HUES48 (cell line): ENCODE measurements at regions not wholly inside any gene's neighbourhood (a gene's known extent, or its start where the extent isn't known, plus 50 kb on each side); places are given as distances from the start of the nearest gene placed in this dataset.
A peak's percentile ranks its signal among the peaks of the same experiment; 100 is the strongest.

Source experiments
- H3K27ac ChIP-seq: one replicate; pipeline ENCODE4 v1.7.0; 2013; ENCODE audit warnings: low read depth, low read length, inconsistent platforms
- H3K27me3 ChIP-seq: 2 replicates; pipeline ENCODE4 v1.6.1; 2013; ENCODE audit warnings: mild to moderate bottlenecking, low read length; ENCODE audit not compliant: control insufficient read depth, insufficient read depth
- H3K36me3 ChIP-seq: 2 replicates; pipeline ENCODE4 v1.6.1; 2013; ENCODE audit warnings: low read length; ENCODE audit not compliant: control insufficient read depth, insufficient read depth
- H3K4me1 ChIP-seq: 2 replicates; pipeline ENCODE4 v1.6.1; 2013; ENCODE audit warnings: mild to moderate bottlenecking, low read length; ENCODE audit not compliant: control insufficient read depth, insufficient read depth
- H3K4me3 ChIP-seq: 2 replicates; pipeline ENCODE4 v1.5.1; 2013; ENCODE audit warnings: mild to moderate bottlenecking, low read depth, low read length
- H3K9ac ChIP-seq: 2 replicates; pipeline ENCODE4 v1.6.1; 2013; ENCODE audit warnings: mild to moderate bottlenecking, low read depth, low read length, moderate library complexity
- H3K9me3 ChIP-seq: 2 replicates; pipeline ENCODE4 v1.6.1; 2013; ENCODE audit warnings: low read length; ENCODE audit not compliant: control insufficient read depth, insufficient read depth

DNA sequence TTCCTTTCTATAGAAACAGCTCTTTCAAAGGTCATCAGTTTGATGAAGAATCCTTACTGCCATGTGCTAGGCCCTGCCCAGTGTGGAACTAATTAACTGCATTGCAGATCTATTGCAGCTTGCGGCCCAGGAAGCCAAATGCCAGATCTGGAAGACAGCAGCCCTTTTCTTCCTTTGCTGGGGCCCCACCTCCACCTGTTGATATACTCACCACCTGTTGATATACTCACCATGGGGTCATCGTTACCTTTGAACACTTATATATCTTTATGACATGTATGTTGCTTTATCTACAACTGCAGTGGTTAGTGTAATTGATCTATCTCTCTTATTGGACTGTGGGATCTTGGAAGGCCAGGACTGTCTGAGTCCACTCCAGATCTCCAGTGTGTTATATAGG lies 292.5 kb downstream of the ATP23 start:
- H3K4me1 ChIP-seq, result no peaks in the 10 kb centered on the region
- H3K36me3 ChIP-seq, result no peaks in the 10 kb centered on the region
- H3K9me3 ChIP-seq, result peaks cover 6% of the 10 kb centered on the region
- no peak overlapping the region for H3K27ac ChIP-seq
- H3K9ac ChIP-seq, result no peak overlapping the region
- H3K27me3 ChIP-seq, result no peaks in the 10 kb centered on the region
- H3K4me3 ChIP-seq, result no peak overlapping the region

DNA sequence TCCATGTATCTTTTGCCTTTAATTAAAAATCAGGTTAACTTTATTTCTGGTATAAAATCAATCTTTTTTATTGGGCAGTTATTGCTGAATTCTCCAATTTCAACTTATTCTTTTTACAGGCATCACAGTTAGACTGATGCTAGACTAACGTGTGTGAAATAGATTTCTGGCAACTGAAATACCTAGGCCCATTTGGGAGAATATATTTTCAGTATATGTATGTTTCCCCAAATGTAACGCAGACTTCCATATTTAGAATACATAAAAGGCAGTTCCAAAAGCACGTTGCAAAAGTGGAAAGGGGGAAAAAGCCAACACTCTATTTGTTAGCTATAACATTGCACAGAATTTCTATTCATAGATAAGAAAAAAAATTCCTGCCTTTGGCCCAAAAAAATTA lies 297.0 kb downstream of the ATP23 start:
- peaks cover 7% of the 10 kb centered on the region; the same call in 1 of the 2 replicates for H3K4me1 ChIP-seq
- no peaks in the 10 kb centered on the region for H3K9me3 ChIP-seq
- H3K36me3 ChIP-seq, result no peaks in the 10 kb centered on the region
- no peak overlapping the region for H3K9ac ChIP-seq
- H3K27ac ChIP-seq, result no peak overlapping the region
- H3K4me3 ChIP-seq, result no peak overlapping the region
- no peaks in the 10 kb centered on the region for H3K27me3 ChIP-seq

DNA sequence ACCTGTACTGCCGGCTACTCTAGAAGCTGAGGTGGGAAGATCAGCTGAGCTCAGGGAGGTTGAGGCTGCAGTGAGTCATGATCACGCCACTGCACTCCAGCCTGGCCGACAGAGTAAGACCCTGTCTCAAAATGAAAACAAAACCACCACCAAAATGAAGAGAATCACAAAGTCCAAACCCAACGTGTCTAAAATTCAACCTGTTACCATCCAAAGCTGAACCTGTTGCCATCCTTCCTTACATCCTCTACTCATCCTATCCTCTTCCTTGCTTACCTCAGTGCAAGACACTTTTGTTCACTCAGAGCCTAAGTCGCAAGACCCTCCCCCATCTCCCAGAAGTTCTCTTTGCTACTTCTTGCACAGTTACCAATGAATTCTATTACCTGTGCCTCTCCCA lies 299.7 kb downstream of the ATP23 start:
- Histone ChIP-seq H3K9ac (no peak overlapping the region), H3K4me3 (no peak overlapping the region), H3K4me1 (peaks cover 7% of the 10 kb centered on the region; the same call in 1 of the 2 replicates), H3K36me3 (no peaks in the 10 kb centered on the region), H3K9me3 (no peaks in the 10 kb centered on the region), H3K27me3 (no peaks in the 10 kb centered on the region), H3K27ac (no peak overlapping the region)

DNA sequence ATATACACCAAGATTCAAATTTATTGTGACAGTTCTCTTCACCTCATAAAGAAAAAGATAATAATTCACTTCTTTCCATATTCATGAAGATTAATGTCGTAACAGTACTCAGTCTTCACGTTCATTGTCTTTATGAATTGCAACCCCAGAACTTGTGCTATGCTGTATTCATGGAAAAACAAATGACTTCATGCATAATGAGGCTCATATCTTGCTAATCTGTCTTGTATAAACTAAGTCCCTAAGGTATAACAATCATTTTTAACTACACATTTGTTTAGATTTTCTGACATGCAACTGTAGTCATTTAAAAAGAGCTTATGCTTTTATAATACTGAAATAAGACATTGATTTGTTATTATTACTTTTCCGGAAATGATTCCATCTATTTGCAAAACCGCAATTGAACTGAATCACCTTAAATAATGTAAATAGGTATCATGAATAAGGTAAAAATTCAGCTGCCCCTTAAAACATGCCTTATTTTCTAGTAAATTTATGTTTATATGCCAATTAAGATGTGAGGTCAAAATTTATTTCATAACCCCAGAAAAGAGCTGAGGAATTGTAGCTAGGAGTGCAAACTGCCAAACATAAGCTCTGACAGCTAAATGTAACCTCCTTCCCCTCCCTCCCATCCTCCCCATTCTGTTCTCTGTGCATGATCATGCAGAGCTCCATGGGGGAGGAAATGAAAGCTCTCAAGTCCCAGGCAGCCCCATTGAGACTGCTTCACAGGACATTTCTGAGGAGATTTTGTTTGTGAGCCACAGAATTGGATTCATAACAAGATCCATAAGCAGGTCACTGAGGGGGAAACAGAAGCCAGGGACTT lies 301.6 kb downstream of the ATP23 start:
- Histone ChIP-seq H3K9me3 (no peaks in the 10 kb centered on the region), H3K27ac (peak overlapping the region; percentile 29), H3K4me3 (no peak overlapping the region), H3K9ac (no peak overlapping the region), H3K27me3 (no peaks in the 10 kb centered on the region), H3K36me3 (no peaks in the 10 kb centered on the region), H3K4me1 (peaks cover 7% of the 10 kb centered on the region; the same call in 1 of the 2 replicates)

DNA sequence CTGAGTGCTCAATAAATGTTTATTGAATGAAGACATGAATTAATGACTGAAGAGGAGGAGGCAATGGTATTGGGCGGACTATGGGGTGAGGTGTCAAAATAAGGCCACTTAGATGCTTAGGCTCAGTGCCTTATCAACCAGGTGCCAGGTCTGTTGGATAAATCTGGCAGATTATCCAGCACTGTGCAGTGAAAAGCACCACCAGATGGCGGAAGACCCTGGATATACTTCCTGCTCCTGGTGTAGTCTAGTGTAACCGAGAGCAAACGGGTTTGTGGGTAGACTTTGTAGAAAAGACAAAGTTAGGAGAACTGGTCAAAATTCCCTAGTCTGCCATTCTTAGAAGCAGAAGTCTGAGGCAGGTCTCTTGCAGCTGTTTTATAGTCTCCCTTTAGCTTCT lies 306.3 kb downstream of the ATP23 start:
- Histone ChIP-seq H3K4me3 (no peak overlapping the region), H3K27me3 (no peaks in the 10 kb centered on the region), H3K27ac (no peak overlapping the region), H3K9ac (no peak overlapping the region), H3K36me3 (no peaks in the 10 kb centered on the region), H3K4me1 (peaks cover 7% of the 10 kb centered on the region; the same call in 1 of the 2 replicates), H3K9me3 (no peaks in the 10 kb centered on the region)

DNA sequence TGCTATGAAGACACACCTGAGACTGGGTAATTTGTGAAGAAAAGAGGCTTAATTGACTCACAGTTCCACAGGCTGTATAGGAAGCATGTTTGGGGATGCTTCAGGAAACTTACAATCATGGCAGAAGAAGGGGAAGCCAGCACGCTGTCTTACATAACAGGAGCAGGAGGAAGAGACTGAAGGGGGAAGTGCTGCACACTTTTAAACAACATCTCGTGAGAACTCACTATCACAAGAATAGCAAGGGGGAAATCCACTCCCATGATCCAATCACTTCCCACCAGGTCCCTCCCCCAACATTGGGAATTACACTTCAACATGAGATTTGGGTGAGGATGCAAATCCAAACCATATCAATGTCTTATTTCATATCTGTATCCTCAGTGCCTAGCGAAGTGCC lies 307.2 kb downstream of the ATP23 start:
- Histone ChIP-seq H3K36me3 (no peaks in the 10 kb centered on the region), H3K9ac (no peak overlapping the region), H3K27me3 (no peaks in the 10 kb centered on the region), H3K4me1 (no peaks in the 10 kb centered on the region), H3K9me3 (no peaks in the 10 kb centered on the region), H3K4me3 (no peak overlapping the region), H3K27ac (no peak overlapping the region)

DNA sequence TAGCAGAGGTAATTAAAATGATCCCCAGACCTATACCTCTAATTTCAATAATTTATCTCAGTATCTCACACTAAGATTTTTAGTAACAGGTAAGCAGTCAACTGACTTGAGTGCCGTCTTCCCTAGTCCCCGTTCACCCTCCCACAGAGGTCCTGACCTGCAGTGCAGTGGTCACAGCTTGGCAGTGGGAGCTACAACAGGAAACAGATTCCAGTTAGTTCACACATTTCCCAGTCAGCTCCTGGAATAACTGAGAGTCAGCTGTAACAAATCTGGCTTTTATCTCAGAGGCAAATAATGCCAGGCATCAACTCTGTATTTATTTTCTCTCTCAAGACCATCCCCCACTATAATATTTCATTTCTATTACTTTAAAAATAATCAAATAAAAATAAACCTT lies 308.2 kb downstream of the ATP23 start:
- H3K9me3 ChIP-seq, result no peaks in the 10 kb centered on the region
- H3K27ac ChIP-seq, result no peak overlapping the region
- H3K27me3 ChIP-seq, result no peaks in the 10 kb centered on the region
- H3K4me3 ChIP-seq, result no peak overlapping the region
- no peaks in the 10 kb centered on the region for H3K4me1 ChIP-seq
- no peak overlapping the region for H3K9ac ChIP-seq
- no peaks in the 10 kb centered on the region for H3K36me3 ChIP-seq

DNA sequence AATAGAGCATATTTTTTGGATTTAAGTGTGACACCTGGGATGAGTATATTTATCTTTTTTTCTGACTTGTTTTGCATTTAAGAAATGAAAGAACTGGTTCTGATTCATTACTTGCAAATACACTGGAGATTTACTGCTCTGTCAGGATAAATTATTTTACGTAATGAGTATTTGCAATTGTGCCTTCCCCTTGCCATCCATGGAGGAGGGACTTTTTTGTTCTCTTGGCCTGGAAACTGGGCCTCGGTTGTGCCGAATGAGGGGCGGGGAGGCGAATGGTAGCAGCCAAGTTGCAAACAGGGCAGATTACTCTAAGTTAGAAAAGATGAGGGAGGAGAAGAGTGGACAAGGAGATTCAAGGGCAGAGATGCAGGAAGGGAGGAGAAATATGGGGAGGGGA lies 308.7 kb downstream of the ATP23 start:
- Histone ChIP-seq H3K27me3 (no peaks in the 10 kb centered on the region), H3K9ac (no peak overlapping the region), H3K27ac (no peak overlapping the region), H3K36me3 (no peaks in the 10 kb centered on the region), H3K4me1 (no peaks in the 10 kb centered on the region), H3K9me3 (no peaks in the 10 kb centered on the region), H3K4me3 (no peak overlapping the region)

DNA sequence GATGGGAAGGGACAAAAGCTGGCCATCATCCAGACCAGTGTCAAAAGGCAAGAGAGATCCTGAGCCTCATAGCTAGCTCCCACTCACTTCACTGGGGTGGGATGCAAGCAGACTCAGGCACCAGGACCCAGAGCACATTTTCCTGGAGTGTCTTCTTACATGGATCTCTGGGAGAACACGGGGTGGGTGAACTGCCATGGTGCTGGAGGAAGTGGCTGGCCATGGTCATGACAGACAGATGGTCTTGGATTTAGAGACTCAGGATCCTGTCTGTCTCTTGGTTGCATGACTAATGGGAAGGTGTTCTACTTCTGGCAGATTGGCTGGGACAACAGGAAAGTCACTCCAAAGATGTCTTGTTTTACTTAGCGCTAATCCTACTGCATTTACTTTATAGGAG lies 311.5 kb downstream of the ATP23 start:
- Histone ChIP-seq H3K27me3 (no peaks in the 10 kb centered on the region), H3K4me3 (no peak overlapping the region), H3K4me1 (no peaks in the 10 kb centered on the region), H3K27ac (no peak overlapping the region), H3K9ac (no peak overlapping the region), H3K9me3 (no peaks in the 10 kb centered on the region), H3K36me3 (no peaks in the 10 kb centered on the region)

DNA sequence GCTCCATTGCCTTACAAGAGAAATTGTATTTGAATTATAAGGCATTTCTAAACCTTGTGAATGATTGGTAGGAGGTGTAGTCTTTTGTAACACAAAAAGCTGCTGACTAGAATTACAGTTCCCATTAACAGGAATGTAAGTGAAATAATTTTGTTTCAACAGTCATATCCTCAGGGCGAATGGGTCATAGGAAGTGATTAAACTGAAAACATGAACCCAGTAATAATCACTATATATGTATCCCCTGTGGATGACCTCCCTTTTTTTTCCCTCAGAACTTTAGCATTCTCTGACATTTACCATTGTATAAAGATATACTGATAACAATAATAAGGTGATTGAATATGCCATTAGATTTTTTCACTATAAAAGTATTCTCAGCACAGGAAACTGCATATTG lies 312.3 kb downstream of the ATP23 start:
- Histone ChIP-seq H3K4me1 (no peaks in the 10 kb centered on the region), H3K9ac (no peak overlapping the region), H3K4me3 (no peak overlapping the region), H3K36me3 (no peaks in the 10 kb centered on the region), H3K27me3 (no peaks in the 10 kb centered on the region), H3K27ac (no peak overlapping the region), H3K9me3 (no peaks in the 10 kb centered on the region)

DNA sequence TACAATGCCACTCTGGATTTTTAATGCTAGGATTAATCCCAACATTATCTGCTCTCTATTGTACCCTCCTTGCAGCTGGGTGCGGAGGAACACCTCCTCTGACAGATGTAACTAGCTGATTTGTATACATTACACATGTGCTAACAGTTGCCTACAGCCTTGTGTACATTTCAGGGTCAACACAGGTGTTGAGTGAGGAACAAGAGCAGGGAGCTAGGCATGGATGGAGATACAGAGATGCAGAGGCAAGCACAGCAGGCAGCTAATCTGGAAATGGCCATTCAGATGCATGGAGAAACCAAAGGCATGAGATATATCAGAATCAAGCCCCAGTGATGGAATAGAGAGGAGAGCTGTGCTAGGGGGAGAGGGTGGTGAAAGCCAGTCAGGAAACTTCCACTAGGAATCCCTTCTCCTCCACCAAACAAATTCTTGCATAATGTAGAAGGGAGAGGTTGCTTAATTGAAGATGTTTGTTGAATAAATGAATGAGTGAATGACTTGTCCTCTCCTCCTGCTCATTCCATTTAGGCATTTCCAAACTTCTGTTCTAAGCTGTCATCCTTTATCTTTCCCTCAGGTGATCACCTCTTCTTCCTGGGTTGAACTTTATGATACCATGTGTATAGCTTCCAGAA lies 313.2 kb downstream of the ATP23 start:
- Histone ChIP-seq H3K4me1 (no peaks in the 10 kb centered on the region), H3K27ac (no peak overlapping the region), H3K4me3 (no peak overlapping the region), H3K9me3 (no peaks in the 10 kb centered on the region), H3K27me3 (no peaks in the 10 kb centered on the region), H3K36me3 (no peaks in the 10 kb centered on the region), H3K9ac (no peak overlapping the region)
